SU-DHL-6 (cell line): ENCODE measurements at regions not wholly inside any gene's neighbourhood (a gene's known extent, or its start where the extent isn't known, plus 50 kb on each side); places are given as distances from the start of the nearest gene placed in this dataset.

Source experiments
- H2AFZ ChIP-seq: fragments of 200-600 bp; sonication (generic); 2 replicates; pipeline ENCODE4 v1.6.1; 2014; ENCODE audit warnings: low read depth, mild to moderate bottlenecking, moderate library complexity, mixed read lengths, antibody characterized with exemption, low read length; ENCODE audit not compliant: severe bottlenecking
- H3F3A ChIP-seq: fragments of 200-600 bp; shearing (Covaris generic); 2 replicates; pipeline ENCODE4 v1.6.0; 2016; ENCODE audit warnings: antibody characterized with exemption, mild to moderate bottlenecking; ENCODE audit not compliant: insufficient read depth
- H3K27ac ChIP-seq: fragments of 200-600 bp; sonication (generic); 2 replicates; pipeline ENCODE4 v1.5.1; 2016; ENCODE audit warnings: low read depth, mild to moderate bottlenecking, low read length, moderate library complexity, mixed read lengths
- H3K27me3 ChIP-seq: fragments of 200-600 bp; sonication (generic), shearing (Covaris generic); 2 replicates; pipeline ENCODE4 v1.6.0; 2014; ENCODE audit warnings: mild to moderate bottlenecking, low read length
- H3K36me3 ChIP-seq: fragments of 200-600 bp; sonication (generic); 2 replicates; pipeline ENCODE4 v1.6.1; 2014; ENCODE audit warnings: mild to moderate bottlenecking, low read length, mixed read lengths
- H3K4me2 ChIP-seq: fragments of 300-600, 200-600 bp; shearing (Covaris generic), sonication (generic); 2 replicates; pipeline ENCODE4 v1.6.0; 2014; ENCODE audit warnings: low read length, low read depth, mild to moderate bottlenecking; ENCODE audit not compliant: poor library complexity, severe bottlenecking
- H3K4me3 ChIP-seq: fragments of 200-600 bp; sonication (generic); 2 replicates; pipeline ENCODE4 v1.5.1; 2014; ENCODE audit warnings: antibody characterized with exemption, low read length, mild to moderate bottlenecking, mixed read lengths; ENCODE audit not compliant: insufficient read depth, poor library complexity, severe bottlenecking
- H3K79me2 ChIP-seq: fragments of 200-600 bp; sonication (generic); 2 replicates; pipeline ENCODE4 v1.6.1; 2014; ENCODE audit warnings: mild to moderate bottlenecking, low read length, moderate library complexity; ENCODE audit not compliant: insufficient read depth
- H3K9ac ChIP-seq: fragments of 200-600 bp; sonication (generic); 2 replicates; pipeline ENCODE4 v1.7.0; 2014; ENCODE audit warnings: mild to moderate bottlenecking, low read length
- H3K9me2 ChIP-seq: fragments of 200-600 bp; sonication (generic); replicated peaks from 2 replicates; pipeline ENCODE4 v1.6.1; 2014; ENCODE audit warnings: low read length; ENCODE audit not compliant: insufficient read depth
- H3K9me3 ChIP-seq: fragments of 200-600 bp; sonication (generic); 2 replicates; pipeline ENCODE4 v1.6.1; 2014; ENCODE audit warnings: low read length, mixed read lengths; ENCODE audit not compliant: insufficient read depth
- H4K20me1 ChIP-seq: fragments of 200-600 bp; sonication (generic); 2 replicates; pipeline ENCODE4 v1.6.1; 2014; ENCODE audit warnings: low read depth, mild to moderate bottlenecking, antibody characterized with exemption, low read length, moderate library complexity, mixed read lengths
- EZH2phosphoT487 ChIP-seq: fragments of 200-600 bp; sonication (generic), shearing (Covaris generic); conservative IDR thresholded peaks from 2 replicates; pipeline ENCODE4 v1.6.1; 2018; ENCODE audit warnings: mild to moderate bottlenecking, antibody characterized with exemption, low read length, moderate library complexity, mixed read lengths
- TF ChIP-seq, protein P1 (sequence below): fragments of 200-600 bp; sonication (generic); IDR thresholded peaks from one replicate; pipeline ENCODE4 v1.5.1; 2017; ENCODE audit warnings: antibody characterized with exemption, mild to moderate bottlenecking, low read length, moderate library complexity; ENCODE audit not compliant: insufficient read depth, poor library complexity, severe bottlenecking

DNA sequence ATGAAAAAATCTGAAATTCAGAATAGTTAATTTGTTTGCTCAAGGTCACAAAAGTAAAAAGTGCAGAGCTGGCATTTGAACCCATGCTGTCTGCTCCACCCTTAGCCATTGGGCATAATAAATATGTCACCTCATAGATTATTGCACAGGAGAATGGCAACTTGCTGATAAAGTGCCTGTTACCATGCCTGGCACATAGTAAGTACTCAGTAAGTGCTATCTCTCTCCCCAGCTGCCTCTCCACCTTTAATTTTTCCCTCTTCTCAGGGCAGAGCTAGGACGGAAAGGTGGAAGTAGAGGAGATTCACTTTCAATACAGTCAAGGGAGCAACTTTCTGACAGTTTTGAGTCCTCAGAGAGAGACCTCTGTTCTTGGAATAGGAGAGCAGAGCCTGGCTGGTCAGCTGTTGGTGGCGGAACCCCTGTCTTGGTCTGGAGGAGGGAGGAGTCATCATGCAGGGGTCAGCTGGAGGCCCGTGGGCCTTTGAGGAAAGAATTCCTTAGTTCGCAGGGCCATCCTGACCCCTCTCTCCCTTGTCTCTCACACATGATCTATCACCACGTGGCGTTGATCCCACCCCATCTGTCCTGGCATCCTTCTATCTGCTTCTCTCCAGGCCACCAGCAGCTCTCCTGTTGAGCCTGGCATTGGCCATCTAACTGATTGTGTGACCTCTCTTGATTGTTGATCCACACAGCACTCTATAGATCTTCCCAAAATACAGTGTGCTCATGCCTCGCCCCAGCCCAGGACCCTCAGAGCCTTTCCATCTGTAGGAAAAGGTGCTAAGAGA is 149.3 kb downstream of the RPLP1 start:
- Histone ChIP-seq H2AFZ (no peak overlapping the region), H3K9me2 (no peaks in the 10 kb centered on the region), H3K9me3 (no peaks in the 10 kb centered on the region), H3K9ac (no peak overlapping the region), H3K4me2 (no peak overlapping the region), H3K79me2 (no peaks in the 10 kb centered on the region), H3K4me3 (no peak overlapping the region), H3F3A (no peaks in the 10 kb centered on the region), H3K27ac (no peak overlapping the region), H4K20me1 (no peaks in the 10 kb centered on the region), H3K27me3 (no peaks in the 10 kb centered on the region), H3K36me3 (no peaks in the 10 kb centered on the region)
- TF ChIP-seq, protein P1, sequence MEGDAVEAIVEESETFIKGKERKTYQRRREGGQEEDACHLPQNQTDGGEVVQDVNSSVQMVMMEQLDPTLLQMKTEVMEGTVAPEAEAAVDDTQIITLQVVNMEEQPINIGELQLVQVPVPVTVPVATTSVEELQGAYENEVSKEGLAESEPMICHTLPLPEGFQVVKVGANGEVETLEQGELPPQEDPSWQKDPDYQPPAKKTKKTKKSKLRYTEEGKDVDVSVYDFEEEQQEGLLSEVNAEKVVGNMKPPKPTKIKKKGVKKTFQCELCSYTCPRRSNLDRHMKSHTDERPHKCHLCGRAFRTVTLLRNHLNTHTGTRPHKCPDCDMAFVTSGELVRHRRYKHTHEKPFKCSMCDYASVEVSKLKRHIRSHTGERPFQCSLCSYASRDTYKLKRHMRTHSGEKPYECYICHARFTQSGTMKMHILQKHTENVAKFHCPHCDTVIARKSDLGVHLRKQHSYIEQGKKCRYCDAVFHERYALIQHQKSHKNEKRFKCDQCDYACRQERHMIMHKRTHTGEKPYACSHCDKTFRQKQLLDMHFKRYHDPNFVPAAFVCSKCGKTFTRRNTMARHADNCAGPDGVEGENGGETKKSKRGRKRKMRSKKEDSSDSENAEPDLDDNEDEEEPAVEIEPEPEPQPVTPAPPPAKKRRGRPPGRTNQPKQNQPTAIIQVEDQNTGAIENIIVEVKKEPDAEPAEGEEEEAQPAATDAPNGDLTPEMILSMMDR, result no peak
- no peak for TF ChIP-seq EZH2phosphoT487

DNA sequence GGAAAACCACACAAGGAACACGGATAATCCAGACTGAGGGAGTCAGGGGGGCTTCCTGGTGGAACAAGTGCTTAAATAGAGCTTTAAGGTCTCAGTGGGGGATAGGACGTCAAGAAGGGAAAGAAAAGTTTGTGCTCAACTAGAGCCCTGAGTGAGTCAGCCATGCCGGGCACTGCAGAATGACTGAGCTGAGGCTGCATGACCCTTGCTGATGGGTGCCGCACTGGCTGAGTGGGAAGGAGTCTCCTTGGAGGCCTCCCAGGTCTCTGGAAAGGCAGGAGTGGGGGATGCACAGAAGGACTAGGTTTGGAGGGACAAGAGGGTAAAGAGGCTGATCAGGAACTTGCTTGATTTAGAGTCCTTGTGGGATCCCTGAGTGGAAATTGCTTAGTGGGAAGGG is 150.3 kb downstream of the RPLP1 start:
- Histone ChIP-seq H3K27me3 (no peaks in the 10 kb centered on the region), H3K27ac (no peak overlapping the region)

DNA sequence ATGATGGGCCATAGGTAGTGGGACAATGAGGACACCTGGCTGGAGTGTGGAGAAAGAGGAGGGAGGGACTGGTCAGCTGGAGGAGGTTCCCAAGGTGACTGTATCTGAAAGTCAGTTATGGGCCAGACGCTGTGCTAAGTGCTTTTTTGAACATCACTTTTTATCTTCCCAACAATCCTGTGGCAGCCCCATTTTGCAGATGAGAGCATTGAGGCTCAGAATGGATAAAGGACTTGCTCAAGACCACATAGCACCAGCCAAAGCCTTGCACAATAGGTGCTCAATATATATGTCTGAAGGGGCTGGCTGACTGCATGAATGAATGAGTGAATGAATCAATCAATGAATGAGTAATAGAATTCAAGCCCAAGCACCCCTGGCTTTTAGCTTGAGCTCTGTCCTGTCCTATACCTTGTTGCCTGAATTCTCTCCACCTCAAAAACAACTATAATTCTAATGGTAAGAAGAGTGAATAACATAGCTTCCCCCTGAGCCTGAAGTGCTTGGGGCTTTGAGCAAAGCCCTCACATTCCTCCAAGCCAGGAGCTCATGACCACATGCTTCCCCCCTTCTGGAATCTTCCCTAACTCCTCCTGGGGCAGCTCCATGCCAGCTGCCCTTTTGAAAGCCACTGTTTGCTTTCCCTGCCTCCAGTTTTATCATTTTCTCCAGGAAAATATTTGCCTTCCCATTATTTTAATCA is 150.9 kb downstream of the RPLP1 start:
- H3K36me3 ChIP-seq, result no peaks in the 10 kb centered on the region
- H3K27ac ChIP-seq, result no peak overlapping the region
- no peaks in the 10 kb centered on the region for H3K27me3 ChIP-seq
- no peak overlapping the region for H3K9ac ChIP-seq
- H3K79me2 ChIP-seq, result no peaks in the 10 kb centered on the region
- H3K4me3 ChIP-seq, result no peak overlapping the region
- no peak overlapping the region for H3K4me2 ChIP-seq
- H2AFZ ChIP-seq, result no peak overlapping the region
- H3K9me2 ChIP-seq, result no peaks in the 10 kb centered on the region
- no peaks in the 10 kb centered on the region for H3K9me3 ChIP-seq
- no peaks in the 10 kb centered on the region for H4K20me1 ChIP-seq
- no peaks in the 10 kb centered on the region for H3F3A ChIP-seq
- TF ChIP-seq, protein P1, result no peak
- TF ChIP-seq EZH2phosphoT487, result no peak

More for the DNA sequence above, 150.3 kb downstream of the RPLP1 start:
- Histone ChIP-seq H2AFZ (no peak overlapping the region), H3F3A (no peaks in the 10 kb centered on the region), H3K4me2 (no peak overlapping the region), H3K4me3 (no peak overlapping the region), H3K36me3 (no peaks in the 10 kb centered on the region), H3K79me2 (no peaks in the 10 kb centered on the region), H3K9me3 (no peaks in the 10 kb centered on the region), H3K9ac (no peak overlapping the region), H4K20me1 (no peaks in the 10 kb centered on the region), H3K9me2 (no peaks in the 10 kb centered on the region)
- TF ChIP-seq, protein P1, result no peak
- no peak for TF ChIP-seq EZH2phosphoT487
